Activated CD8-positive, alpha-beta memory T cell treated with anti-CD3 and anti-CD28 coated beads for 1 hour (primary cell): ENCODE measurements at regions not wholly inside any gene's neighbourhood (a gene's known extent, or its start where the extent isn't known, plus 50 kb on each side); places are given as distances from the start of the nearest gene placed in this dataset.
"Not testable (repeated sequence)": the region's sequence is repeated elsewhere in the genome, so short reads cannot be mapped to it uniquely, and the experiment has no call there.

Source experiments
- DNase-seq, 2 donors: peaks; one replicate each; pipeline ENCODE4 v3.0.0-alpha.2; 2020; ENCODE audit warnings: low read depth in 1 of 2; ENCODE audit errors: extremely low read depth in 1 of 2

DNA sequence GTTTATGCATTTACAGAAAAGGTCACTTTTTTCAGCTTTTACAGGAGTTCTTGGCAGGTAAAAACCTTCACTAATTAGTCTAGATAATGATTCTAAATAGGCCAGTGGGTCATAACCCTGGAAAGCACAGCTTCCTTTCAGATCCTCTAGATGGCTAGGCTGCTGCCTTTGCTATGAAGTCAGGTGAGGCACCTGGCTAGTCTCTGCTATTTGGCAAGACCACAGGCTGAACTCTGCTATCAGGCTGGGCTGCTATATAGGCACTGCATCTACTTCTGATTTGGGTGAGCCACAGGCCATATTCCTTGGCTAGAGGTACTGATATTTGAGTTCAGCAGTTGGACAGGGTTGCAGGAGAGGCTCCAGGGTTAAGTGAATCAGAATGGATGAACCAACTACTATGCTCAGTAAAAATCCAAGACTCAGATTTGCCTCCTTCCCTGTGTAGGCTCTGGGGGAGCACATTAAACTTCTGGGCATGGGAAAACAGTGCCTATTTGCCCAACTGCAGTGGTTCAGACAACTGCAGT lies 665.7 kb upstream of the TBL1XR1 start:
- no peak for DNase-seq

DNA sequence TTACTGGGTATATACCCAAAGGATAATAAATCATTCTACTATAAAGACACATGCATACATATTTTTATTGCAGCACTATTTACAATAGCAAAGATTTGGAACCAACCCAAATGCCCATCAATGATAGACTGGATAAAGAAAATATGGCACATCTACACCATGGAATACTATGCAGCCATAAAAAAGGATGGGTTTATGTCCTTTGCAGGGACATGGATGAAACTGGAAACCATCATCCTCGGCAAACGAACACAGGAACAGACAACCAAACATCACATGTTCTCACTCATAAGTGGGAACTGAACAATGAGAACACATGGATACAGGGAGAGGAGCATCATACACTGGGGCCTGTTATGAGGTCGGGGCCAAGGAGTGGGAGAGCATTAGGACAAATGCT lies 665.0 kb upstream of the KCNMB2 start:
- not testable (repeated sequence) for DNase-seq

DNA sequence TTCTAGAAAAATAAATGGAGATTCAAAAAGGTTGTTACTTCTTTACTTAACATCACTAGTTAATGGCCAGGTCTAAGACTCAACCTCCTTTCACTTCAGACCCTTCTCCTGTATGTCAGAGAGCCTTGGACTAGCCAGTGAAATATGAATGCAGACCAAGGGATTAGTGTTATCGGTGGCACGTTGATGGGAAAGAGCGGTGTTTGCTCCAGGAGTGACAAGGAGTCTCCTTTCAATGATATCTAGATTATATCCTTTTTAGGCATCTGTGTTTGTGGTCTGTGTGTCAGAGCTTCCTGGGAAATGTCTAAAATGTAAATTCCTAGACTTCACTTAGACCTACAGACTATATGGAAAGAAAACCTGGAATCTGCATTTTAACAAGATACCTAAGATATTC lies 658.0 kb upstream of the KCNMB2 start:
- DNase-seq = no peak

DNA sequence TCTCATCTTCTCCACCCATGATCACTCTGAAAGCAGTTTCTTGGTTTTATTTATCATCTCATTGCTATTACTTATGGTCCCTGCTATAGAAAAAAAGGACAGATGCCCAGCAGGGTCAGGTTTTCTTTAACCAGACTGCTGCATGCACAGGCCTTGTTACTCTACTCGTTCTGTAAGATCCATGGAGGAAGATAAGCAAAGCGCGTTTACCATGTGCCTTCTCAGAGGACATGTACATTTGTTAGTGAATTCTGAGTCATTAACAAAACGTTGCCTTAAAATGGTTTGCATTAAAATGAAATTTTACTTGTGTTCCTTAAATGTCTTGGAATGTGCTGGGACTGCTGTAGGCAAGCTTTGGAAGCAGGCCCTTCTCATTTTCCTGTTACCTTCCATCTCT lies 657.3 kb upstream of the KCNMB2 start:
- DNase-seq = no peak

DNA sequence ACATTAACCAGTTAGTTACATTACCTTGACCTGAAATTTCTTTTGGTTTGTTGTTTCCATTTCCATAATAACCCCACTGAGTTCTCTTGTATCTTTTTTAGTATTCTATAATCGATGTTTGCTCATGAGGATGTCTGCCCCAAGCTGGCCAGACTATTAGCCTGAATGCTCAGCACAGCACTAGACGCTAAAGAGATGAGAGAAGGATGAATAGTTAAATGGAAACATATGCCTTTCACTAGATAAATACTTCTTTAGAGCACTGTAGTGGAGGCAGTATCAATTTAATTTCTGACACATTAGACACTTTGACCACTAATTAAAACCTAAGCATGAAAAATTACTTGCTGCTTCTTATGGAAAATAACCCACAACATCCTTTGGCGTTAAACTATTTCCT lies 654.9 kb upstream of the KCNMB2 start:
- DNase-seq = no peak

DNA sequence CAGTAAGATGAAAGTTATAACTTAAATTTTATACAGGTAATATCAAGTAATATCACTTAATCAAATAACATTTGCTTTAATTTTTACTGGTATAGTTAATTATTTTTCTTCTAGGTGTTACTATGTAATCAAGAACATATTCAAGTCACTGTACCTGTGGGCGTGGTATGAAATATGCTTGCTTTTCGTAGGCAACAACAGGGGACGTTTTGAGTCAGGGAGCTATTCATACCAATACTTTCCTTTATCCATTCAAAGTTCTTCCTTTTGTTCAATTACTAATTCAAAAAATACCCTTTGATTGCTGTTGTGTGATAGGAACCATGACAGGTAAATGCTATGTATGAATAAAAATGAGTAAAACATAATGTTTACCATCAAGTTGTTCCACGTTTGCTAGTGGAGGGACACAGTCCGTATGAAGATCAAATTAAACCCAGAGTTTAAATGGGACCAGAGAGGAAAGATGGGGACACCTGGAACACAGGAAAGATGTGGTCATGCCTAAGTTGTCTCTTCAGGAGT lies 654.0 kb upstream of the KCNMB2 start:
- DNase-seq = no peak

DNA sequence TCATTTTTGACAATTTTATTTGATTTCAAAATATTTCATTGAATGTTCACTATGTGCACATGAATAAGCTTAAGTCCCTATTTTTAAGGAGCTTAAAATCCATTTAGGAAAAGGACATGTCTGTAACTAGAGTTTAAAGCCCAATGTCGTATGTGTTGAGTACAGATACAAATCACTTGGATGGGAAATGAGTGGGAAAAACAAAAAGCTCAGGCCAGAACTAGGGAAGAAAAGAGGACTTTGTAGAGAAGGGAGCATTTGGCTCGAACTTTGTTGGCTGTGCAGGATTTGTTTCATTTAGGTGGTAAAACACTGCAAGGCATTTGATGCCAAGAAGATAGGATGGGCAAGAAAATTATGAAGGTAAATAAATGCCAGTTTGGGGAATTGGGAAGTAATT lies 653.1 kb upstream of the KCNMB2 start:
- DNase-seq = no peak

DNA sequence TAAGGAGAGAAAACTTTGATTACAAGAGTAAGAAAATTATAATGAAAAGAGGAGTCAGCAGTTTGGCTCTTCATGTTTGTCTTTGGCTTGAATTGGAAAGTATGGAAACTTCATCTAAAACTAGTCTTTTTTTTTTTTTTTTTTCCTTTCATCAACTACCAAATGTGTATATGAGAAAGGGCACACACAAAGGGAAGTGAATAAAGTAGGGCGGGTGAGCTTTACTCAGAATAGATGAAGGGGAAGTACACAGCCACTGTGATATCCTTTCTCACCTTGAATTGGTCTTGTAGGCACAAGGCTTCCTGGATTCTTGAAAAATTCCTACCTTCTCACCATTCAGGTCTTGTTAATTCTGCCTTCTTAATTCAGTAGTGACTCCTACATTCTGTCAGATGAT lies 652.3 kb upstream of the KCNMB2 start:
- no peak for DNase-seq

DNA sequence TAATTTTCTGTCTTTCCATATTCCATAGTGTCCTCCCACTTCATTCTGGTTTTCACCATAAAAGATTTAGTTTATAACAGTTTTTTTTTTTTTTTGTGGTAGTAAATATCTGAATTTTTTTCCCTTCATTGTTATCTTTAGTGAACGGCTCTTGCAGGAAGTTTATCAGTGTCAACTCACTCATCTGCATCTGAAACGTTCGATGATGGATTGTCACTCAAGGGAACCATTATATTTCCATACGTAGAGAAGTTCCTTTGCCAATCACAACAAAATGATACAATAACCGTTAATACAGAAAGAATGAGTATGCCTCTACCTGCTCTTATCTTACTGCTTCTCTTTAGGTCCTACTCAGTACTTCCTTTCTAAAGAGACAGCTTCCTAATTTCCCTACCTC lies 651.2 kb upstream of the KCNMB2 start:
- no peak for DNase-seq

DNA sequence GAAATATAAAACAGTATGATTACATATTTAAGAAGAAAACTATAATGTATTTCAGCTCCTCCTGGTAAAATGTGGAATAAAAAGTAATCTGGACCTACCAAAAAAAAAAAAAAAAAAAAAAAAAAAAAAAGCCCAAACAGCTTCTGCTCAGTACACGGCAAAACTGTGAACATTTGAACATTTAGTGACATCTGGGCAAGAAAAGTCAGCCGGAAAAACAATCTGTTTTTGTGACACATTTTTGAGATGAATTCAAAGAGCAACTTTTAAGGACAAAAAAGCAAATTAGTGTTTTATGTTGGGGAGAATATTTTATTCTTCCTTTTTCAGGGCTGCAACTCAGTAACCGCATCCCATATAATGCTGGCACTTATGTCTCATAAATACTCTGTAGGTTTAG lies 649.7 kb upstream of the KCNMB2 start:
- no peak for DNase-seq

DNA sequence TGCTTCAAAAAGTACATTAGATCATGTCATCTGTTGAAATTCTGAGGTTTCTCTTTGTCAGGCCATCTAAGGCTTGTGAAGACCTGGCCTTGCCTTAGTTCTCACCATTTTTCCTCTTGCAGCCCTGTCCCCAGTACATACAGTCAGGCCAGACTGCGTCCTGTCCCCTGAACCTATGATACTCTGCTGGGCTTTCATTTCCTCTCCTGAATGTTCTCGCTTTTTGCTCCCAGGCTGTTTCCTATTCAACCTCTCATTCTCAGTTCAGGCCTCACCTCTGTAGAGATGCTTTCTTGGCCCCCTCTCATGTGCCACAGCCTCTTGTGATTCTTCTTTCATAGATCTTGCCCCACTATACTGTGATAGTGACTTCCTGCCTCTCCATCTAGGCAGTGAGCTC lies 648.8 kb upstream of the KCNMB2 start:
- no peak for DNase-seq

DNA sequence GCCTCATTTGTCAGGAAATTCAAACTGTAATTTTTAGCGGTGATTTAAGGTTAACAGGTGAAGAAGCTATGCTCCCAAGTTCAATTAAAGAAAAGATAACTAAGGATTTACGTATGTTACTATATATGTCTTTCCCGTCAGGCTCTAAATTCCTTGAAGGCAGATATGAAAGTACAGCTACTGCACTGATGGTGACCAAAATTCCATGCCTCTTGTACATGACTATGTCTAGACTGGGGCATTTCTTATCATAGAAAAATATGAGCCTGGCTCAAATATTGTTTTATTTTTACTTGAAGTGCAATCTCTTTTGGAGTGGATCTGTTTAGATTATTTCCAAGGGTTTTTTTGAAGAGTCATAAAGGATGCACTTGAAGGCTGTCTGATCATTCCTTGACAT lies 647.1 kb upstream of the KCNMB2 start:
- no peak for DNase-seq

DNA sequence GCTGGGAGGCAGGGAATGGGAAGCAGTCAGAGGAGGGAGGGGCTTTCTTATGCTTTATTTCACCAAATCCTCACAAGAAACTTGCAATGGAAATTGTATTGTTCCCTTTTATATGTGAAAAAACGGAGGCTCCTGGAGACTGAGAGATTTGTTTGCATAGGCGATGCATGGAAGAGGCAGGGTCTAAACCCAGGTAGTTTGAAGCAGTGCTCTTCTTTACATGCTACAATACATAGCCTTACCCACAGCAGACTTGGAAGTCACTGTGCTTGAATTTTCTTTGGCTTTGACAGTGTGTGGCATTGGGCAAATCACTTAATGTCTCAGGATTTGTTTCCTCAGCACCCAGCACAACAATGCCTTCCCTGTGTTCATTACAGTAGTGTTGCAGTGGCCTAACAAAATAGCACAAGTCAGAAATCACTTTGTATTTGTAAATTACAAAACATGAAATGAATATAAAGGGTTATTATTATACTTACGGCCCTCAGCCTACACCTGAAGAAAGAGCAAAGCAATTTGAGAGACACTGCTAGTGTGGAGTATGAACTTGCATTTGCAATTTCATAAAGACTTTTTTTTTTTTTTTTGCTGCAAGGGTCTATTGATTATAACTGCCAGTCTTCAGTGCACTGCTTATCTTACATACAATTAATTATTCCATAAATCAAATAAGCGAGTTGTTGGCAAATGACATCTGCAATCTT lies 646.4 kb upstream of the KCNMB2 start:
- DNase-seq = no peak

DNA sequence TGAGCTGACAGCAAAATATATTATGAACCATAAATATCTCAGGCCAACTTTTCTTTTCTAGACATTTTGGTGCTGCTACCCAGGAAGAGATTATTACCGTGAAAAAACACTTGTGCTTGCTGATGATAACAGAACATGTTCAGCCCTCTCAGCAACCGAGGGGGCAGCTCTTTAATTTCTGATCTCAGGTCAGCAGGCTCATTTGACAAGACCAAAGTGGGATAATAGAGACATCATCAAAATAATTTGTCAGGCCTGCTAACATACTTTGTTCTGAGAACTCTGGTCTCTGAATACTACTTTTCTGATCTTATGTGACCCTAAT lies 645.9 kb upstream of the KCNMB2 start:
- DNase-seq = no peak

DNA sequence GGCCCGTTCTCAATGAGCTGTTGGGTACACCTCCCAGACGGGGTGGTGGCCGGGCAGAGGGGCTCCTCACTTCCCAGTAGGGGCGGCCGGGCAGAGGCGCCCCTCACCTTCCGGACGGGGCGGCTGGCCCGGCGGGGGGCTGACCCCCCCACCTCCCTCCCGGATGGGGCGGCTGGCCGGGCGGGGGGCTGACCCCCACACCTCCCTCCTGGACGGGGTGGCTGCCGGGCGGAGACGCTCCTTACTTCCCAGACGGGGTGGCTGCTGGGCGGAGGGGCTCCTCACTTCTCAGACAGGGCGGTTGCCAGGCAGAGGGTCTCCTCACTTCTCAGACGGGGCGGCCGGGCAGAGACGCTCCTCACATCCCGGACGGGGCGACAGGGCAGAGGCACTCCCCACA lies 644.7 kb upstream of the KCNMB2 start:
- DNase-seq = not testable (repeated sequence)

DNA sequence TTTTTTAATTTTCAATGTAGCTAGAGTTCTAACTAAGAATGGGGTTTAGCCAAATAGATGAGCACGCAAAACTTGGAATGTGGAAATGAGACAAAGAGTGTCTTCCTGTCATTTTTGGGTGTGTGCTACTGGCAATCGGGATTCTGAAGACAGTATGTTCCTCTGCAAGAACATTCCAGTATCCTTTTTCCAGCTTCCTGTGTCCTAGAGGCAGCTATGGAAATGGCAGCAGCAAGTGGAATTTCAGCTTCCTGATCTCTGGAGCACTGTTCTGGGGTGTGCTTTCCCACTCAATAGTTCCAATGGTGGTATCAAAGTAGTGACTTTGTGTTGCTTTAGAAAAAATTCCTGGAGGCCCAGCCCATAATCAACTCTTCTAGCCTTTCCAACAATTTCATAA lies 642.9 kb upstream of the KCNMB2 start:
- DNase-seq = no peak

DNA sequence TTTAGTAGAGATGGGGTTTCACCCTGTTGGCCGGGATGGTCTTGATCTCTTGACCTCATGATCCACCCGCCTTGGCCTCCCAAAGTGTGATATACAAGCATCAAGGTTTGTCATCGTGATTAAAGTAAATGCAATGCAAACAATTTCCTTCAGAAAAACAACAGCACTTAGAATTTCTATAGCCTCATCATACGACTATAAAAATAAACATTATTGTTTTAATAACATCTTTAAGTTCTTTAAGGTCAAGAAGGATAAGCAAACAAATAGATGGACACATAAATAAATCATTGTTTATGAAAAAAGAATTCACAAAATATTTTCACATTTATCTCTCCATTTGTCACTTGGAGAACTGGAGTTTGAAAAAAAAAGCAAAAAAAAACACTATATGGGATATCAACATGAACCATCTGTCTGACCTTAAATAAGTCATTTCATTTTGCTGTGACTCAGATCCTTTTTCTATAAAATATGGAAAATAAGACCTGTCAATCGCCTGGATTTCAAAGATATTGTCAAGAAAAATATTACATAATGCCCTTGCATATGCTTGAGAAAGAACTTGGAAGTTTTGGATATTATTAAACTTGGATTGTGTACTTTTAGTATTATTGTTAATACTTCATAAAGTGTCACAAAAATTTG lies 642.0 kb upstream of the KCNMB2 start:
- no peak for DNase-seq

DNA sequence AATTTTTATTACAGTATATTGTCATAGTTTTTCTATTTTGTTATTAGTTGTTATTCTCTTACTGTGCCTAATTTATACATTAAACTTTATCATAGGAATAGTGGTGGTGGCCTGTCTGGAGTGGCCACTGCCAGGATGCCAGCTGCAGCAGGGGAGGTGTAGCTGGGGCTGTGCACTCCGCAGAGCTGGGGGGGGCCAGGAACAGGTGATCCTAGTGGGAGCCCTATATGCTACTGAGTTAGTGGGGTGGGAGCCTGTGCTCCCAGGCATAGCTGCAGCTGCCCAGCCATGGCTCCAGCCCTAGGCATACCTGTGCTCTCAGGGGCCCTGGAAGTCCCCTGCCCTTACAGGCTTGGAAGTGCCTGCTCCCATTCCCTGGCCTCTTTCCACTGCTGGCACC lies 638.1 kb upstream of the KCNMB2 start:
- no peak for DNase-seq

DNA sequence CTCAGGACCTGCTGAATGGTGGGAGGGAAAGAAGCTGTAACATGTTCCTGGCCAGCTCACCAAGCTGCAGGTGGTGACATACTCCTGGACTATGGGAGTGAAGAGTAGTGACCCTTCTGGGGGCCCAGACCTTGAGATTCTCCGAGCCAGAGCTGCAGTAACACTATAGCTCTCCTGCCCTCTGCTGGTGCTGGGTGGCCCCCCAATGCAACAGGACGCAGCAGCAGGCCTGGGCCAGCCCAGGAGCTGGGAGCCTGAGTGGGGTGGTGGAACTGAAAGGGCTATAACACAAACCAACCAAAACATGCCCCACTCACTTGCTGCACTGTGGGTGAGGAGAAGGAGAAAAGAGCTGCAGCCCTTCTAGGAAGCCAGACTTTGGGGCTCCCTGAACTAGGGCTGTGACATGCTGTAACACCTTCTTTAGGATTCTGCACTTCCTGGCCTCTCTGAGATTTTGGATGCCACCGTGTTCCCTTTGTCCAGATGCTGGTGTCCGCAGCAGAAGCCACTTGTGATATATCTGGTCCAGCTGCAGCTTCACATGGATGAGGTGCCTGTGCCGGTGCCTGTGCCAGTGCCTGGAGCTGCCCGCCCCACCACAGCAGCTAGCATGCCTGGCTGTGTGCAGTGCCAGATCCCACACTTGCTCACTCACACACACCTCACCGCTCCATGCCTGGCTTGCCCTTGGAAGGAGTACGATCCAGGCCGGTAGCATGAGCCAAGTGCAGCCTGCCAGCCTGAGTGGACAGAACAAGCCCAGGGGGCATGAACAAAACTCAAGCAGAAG lies 636.8 kb upstream of the KCNMB2 start:
- DNase-seq = no peak

DNA sequence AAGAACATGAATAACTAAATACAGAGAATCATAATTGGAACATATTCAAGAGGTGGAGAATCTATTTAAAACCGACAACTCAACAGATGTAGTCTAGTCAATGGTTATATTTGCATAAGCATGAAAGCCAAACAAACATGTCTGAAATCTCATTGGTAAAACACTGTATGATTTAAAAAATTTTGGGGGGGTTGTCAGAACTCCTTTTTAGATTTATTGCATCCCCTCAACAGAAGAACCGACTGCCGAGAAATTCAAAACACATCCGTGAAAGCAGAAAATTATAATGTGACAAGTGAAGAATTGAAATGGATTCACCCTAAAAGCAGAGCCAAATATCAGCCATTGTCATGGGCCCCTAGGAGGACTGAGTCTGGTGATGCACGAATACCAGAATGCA lies 633.4 kb upstream of the KCNMB2 start:
- no peak for DNase-seq

DNA sequence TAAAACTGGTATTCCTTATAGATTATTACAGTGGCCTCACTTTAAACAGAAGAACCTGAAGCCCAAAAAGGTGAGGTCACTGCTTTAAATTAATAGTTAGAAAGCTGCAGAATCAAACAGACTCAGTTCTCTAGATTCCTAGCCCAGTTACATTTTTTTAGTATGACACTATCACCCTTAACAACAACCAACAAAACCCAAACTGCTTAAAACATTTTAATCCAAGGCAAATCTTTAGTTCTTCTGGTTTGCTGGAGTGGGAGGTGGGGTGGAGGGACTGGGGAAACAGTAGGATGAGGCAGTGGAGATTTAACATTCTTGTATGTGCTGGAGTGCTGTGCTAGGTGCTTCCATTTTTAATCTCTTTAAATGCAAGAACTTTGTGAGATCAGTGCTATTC lies 631.6 kb upstream of the KCNMB2 start:
- DNase-seq = no peak
